GM23338 (cell line): ENCODE measurements at regions not wholly inside any gene's neighbourhood (a gene's known extent, or its start where the extent isn't known, plus 50 kb on each side); places are given as distances from the start of the nearest gene placed in this dataset.

Experiments used
- ATAC-seq: fragments of 200-7000 bp; cut with Tn5 transposase; 3 replicates; pipeline ENCODE4 v1.9.1; 2020
- DNase-seq: peaks from one replicate; pipeline ENCODE4 v3.0.0-alpha.2; 2015; ENCODE audit warnings: low spot score
- H2AFZ ChIP-seq: fragments of 200-600 bp; sonication (generic); 2 replicates; pipeline ENCODE4 v1.8.0; 2016; ENCODE audit warnings: antibody characterized with exemption, mild to moderate bottlenecking, moderate library complexity
- H3F3A ChIP-seq: fragments of 200-600 bp; sonication (generic); replicated peaks from 2 replicates; pipeline ENCODE4 v1.8.0; 2017; ENCODE audit warnings: antibody characterized with exemption, mixed run types, low read depth
- H3K27ac ChIP-seq: fragments of 200-600 bp; sonication (generic); 2 replicates; pipeline ENCODE4 v1.6.1; 2016; ENCODE audit warnings: low read depth
- H3K27me3 ChIP-seq: fragments of 200-600 bp; sonication (generic); 2 replicates; pipeline ENCODE4 v1.8.0; 2016; ENCODE audit warnings: mild to moderate bottlenecking, mixed run types, moderate library complexity; ENCODE audit not compliant: insufficient read depth
- H3K36me3 ChIP-seq: fragments of 200-600 bp; sonication (generic); 2 replicates; pipeline ENCODE4 v1.8.0; 2016; ENCODE audit warnings: mild to moderate bottlenecking; ENCODE audit not compliant: insufficient read depth
- H3K4me1 ChIP-seq: fragments of 200-600 bp; sonication (generic); 2 replicates; pipeline ENCODE4 v1.8.0; 2016; ENCODE audit warnings: mild to moderate bottlenecking, moderate library complexity; ENCODE audit not compliant: insufficient read depth
- H3K4me2 ChIP-seq: fragments of 200-600 bp; sonication (generic); 2 replicates; pipeline ENCODE4 v1.7.1; 2017; ENCODE audit warnings: mixed run types
- H3K4me3 ChIP-seq: fragments of 200-600 bp; sonication (generic); 2 replicates; pipeline ENCODE4 v1.6.1; 2016; ENCODE audit warnings: mixed run types
- H3K79me2 ChIP-seq: fragments of 200-600 bp; sonication (generic); replicated peaks from 2 replicates; pipeline ENCODE4 v1.8.0; 2017; ENCODE audit warnings: mild to moderate bottlenecking; ENCODE audit not compliant: insufficient read depth
- H3K9me2 ChIP-seq: fragments of 200-600 bp; sonication (generic); 2 replicates; pipeline ENCODE4 v1.8.0; 2017; ENCODE audit not compliant: insufficient read depth
- H4K20me1 ChIP-seq: fragments of 200-600 bp; sonication (generic); replicated peaks from 2 replicates; pipeline ENCODE4 v1.8.0; 2017; ENCODE audit warnings: mild to moderate bottlenecking; ENCODE audit not compliant: insufficient read depth
- H3K27ac Mint-ChIP-seq: 2 replicates; pipeline ENCODE4 v1.8.0; 2020; ENCODE audit warnings: inconsistent platforms, mild to moderate bottlenecking, moderate library complexity, mixed read lengths
- H3K27me3 Mint-ChIP-seq: 3 replicates; pipeline ENCODE4 v1.8.0; 2022; ENCODE audit warnings: low read depth, mild to moderate bottlenecking, moderate library complexity, mixed read lengths, inconsistent platforms; ENCODE audit not compliant: insufficient read depth, poor library complexity
- H3K36me3 Mint-ChIP-seq: 3 replicates; pipeline ENCODE4 v1.8.0; 2021; ENCODE audit warnings: low read depth, mild to moderate bottlenecking, inconsistent platforms, moderate library complexity, mixed read lengths
- H3K4me1 Mint-ChIP-seq: 3 replicates; pipeline ENCODE4 v1.8.0; 2020; ENCODE audit warnings: mild to moderate bottlenecking, inconsistent platforms, mixed read lengths
- H3K4me3 Mint-ChIP-seq: 3 replicates; pipeline ENCODE4 v1.8.0; 2021; ENCODE audit warnings: moderate library complexity, mild to moderate bottlenecking, inconsistent platforms, mixed read lengths
- H3K9me3 Mint-ChIP-seq: 3 replicates; pipeline ENCODE4 v1.8.0; 2020; ENCODE audit warnings: moderate library complexity, mild to moderate bottlenecking, inconsistent platforms, mixed read lengths
- EZH2 ChIP-seq: fragments of 200-600 bp; sonication (generic); IDR thresholded peaks from one replicate; pipeline ENCODE4 v1.8.0; 2017; ENCODE audit warnings: antibody characterized with exemption, mild to moderate bottlenecking, low read depth; ENCODE audit not compliant: unreplicated experiment
- EZH2phosphoT487 ChIP-seq: fragments of 200-600 bp; sonication (generic); IDR thresholded peaks from one replicate; pipeline ENCODE4 v1.8.1; 2018; ENCODE audit warnings: antibody characterized with exemption; ENCODE audit not compliant: unreplicated experiment
- POLR2AphosphoS5 ChIP-seq: IDR thresholded peaks from 2 replicates; pipeline ENCODE4 v1.6.1; 2016; ENCODE audit warnings: antibody characterized with exemption, low read depth
- STAT1 ChIP-seq: IDR thresholded peaks from one replicate; pipeline ENCODE4 v1.6.1; 2016; ENCODE audit warnings: antibody characterized with exemption; ENCODE audit not compliant: unreplicated experiment
- ZNF331 ChIP-seq: fragments of 250-450 bp; sonication (Bioruptor Pico); IDR thresholded peaks from 2 replicates; pipeline ENCODE4 v1.5.0; 2020; ENCODE audit warnings: low read depth, mild to moderate bottlenecking, moderate library complexity
- TF ChIP-seq, protein P1 (sequence below): fragments of 250-450 bp; sonication (Bioruptor Pico); IDR thresholded peaks from 2 replicates; pipeline ENCODE4 v1.5.0; 2020; ENCODE audit warnings: mild to moderate bottlenecking, moderate library complexity
- TF ChIP-seq, protein P2 (sequence below), 2 experiments: fragments of 200-600 bp in 1 of 2; sonication (generic) in 1 of 2; conservative IDR thresholded peaks; 2 replicates each; pipeline versions ENCODE4 v1.5.1 to v1.6.1; 2016 to 2017; ENCODE audit warnings: antibody characterized with exemption in 2 of 2, low read depth in 2 of 2, mild to moderate bottlenecking in 2 of 2, moderate library complexity in 1 of 2

DNA sequence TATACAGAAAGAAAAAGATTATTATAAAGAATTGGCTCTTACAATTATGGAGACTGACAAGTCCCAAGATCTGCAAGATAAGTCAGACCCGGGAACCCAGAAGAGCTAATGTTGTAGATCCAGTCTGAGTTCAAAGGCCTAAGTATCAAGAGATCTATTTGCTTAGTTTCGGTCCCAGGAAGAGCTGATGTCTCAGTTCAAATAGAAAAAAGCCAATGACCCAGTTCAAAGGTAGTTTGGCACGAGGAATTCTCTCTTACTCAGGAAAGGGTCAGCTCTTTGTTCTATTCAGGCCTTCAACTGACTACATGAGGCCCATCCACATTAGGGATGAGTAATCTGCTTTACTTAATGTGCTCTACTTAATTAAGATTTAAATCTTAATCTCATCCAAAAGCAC, 128.3 kb upstream of the PLCXD3 start:
- Histone ChIP-seq H3F3A (no peaks in the 10 kb centered on the region), H3K79me2 (no peaks in the 10 kb centered on the region), H3K4me2 (no peak overlapping the region), H3K27me3 (no peaks in the 10 kb centered on the region), H3K4me3 (no peak overlapping the region), H2AFZ (no peak overlapping the region), H3K36me3 (no peaks in the 10 kb centered on the region), H3K9me2 (no peaks in the 10 kb centered on the region), H3K4me1 (peaks cover 9% of the 10 kb centered on the region; the same call in 1 of the 2 replicates), H4K20me1 (no peaks in the 10 kb centered on the region), H3K27ac (no peak overlapping the region)
- Mint-ChIP-seq H3K4me1 (peaks cover 22% of the 10 kb centered on the region), H3K4me3 (no peak overlapping the region), H3K27ac (no peak overlapping the region), H3K27me3 (peaks cover 2% of the 10 kb centered on the region), H3K9me3 (no peaks in the 10 kb centered on the region), H3K36me3 (no peaks in the 10 kb centered on the region)
- ATAC-seq (no peak), DNase-seq (no peak)
- no peak for TF ChIP-seq POLR2AphosphoS5
- TF ChIP-seq STAT1, result no peak
- TF ChIP-seq ZNF331 (CRISPR knock-in tag), result no peak

DNA sequence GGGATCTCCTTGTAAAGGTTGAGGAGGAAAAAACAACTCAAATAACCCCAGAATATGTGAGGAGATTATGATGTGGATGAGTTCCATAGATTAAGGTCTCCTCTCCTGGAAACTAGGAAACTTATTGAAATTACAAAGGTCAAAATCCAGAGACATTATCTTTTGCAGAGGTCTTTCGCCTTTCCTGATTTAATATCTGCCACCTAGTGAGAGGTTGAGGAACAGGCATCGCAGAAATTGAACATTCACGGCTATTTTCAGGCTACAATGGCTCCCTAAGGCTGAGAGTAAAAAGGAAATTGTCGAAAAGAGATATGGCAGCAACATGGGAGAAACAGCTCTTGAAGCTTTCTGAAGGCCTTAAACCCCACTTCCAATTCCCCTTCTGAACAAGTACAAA, 127.5 kb upstream of the PLCXD3 start:
- H3K4me1 ChIP-seq, result peaks cover 9% of the 10 kb centered on the region; the same call in 1 of the 2 replicates
- H3K9me3 Mint-ChIP-seq, result no peaks in the 10 kb centered on the region
- no peak overlapping the region for H3K4me3 Mint-ChIP-seq
- no peaks in the 10 kb centered on the region for H3K9me2 ChIP-seq
- H3K27me3 Mint-ChIP-seq, result peaks cover 2% of the 10 kb centered on the region
- no peaks in the 10 kb centered on the region for H3K79me2 ChIP-seq
- peak overlapping the region; percentile 43; the same call in 1 of the 2 replicates for H2AFZ ChIP-seq
- DNase-seq (peak; percentile 52), ATAC-seq (peak; percentile 62)
- peaks cover 22% of the 10 kb centered on the region for H3K4me1 Mint-ChIP-seq
- H3K4me3 ChIP-seq, result no peak overlapping the region
- H3K27ac ChIP-seq, result no peak overlapping the region
- H3K36me3 ChIP-seq, result no peaks in the 10 kb centered on the region
- TF ChIP-seq, protein P1, sequence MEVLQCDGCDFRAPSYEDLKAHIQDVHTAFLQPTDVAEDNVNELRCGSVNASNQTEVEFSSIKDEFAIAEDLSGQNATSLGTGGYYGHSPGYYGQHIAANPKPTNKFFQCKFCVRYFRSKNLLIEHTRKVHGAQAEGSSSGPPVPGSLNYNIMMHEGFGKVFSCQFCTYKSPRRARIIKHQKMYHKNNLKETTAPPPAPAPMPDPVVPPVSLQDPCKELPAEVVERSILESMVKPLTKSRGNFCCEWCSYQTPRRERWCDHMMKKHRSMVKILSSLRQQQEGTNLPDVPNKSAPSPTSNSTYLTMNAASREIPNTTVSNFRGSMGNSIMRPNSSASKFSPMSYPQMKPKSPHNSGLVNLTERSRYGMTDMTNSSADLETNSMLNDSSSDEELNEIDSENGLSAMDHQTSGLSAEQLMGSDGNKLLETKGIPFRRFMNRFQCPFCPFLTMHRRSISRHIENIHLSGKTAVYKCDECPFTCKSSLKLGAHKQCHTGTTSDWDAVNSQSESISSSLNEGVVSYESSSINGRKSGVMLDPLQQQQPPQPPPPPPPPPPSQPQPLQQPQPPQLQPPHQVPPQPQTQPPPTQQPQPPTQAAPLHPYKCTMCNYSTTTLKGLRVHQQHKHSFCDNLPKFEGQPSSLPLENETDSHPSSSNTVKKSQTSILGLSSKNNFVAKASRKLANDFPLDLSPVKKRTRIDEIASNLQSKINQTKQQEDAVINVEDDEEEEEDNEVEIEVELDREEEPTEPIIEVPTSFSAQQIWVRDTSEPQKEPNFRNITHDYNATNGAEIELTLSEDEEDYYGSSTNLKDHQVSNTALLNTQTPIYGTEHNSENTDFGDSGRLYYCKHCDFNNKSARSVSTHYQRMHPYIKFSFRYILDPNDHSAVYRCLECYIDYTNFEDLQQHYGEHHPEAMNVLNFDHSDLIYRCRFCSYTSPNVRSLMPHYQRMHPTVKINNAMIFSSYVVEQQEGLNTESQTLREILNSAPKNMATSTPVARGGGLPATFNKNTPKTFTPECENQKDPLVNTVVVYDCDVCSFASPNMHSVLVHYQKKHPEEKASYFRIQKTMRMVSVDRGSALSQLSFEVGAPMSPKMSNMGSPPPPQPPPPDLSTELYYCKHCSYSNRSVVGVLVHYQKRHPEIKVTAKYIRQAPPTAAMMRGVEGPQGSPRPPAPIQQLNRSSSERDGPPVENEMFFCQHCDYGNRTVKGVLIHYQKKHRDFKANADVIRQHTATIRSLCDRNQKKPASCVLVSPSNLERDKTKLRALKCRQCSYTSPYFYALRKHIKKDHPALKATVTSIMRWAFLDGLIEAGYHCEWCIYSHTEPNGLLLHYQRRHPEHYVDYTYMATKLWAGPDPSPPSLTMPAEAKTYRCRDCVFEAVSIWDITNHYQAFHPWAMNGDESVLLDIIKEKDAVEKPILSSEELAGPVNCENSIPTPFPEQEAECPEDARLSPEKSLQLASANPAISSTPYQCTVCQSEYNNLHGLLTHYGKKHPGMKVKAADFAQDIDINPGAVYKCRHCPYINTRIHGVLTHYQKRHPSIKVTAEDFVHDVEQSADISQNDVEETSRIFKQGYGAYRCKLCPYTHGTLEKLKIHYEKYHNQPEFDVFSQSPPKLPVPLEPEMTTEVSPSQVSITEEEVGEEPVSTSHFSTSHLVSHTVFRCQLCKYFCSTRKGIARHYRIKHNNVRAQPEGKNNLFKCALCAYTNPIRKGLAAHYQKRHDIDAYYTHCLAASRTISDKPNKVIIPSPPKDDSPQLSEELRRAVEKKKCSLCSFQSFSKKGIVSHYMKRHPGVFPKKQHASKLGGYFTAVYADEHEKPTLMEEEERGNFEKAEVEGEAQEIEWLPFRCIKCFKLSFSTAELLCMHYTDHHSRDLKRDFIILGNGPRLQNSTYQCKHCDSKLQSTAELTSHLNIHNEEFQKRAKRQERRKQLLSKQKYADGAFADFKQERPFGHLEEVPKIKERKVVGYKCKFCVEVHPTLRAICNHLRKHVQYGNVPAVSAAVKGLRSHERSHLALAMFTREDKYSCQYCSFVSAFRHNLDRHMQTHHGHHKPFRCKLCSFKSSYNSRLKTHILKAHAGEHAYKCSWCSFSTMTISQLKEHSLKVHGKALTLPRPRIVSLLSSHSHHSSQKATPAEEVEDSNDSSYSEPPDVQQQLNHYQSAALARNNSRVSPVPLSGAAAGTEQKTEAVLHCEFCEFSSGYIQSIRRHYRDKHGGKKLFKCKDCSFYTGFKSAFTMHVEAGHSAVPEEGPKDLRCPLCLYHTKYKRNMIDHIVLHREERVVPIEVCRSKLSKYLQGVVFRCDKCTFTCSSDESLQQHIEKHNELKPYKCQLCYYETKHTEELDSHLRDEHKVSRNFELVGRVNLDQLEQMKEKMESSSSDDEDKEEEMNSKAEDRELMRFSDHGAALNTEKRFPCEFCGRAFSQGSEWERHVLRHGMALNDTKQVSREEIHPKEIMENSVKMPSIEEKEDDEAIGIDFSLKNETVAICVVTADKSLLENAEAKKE, result no peak
- no peak for TF ChIP-seq EZH2
- no peak for TF ChIP-seq EZH2phosphoT487
- TF ChIP-seq, protein P2, sequence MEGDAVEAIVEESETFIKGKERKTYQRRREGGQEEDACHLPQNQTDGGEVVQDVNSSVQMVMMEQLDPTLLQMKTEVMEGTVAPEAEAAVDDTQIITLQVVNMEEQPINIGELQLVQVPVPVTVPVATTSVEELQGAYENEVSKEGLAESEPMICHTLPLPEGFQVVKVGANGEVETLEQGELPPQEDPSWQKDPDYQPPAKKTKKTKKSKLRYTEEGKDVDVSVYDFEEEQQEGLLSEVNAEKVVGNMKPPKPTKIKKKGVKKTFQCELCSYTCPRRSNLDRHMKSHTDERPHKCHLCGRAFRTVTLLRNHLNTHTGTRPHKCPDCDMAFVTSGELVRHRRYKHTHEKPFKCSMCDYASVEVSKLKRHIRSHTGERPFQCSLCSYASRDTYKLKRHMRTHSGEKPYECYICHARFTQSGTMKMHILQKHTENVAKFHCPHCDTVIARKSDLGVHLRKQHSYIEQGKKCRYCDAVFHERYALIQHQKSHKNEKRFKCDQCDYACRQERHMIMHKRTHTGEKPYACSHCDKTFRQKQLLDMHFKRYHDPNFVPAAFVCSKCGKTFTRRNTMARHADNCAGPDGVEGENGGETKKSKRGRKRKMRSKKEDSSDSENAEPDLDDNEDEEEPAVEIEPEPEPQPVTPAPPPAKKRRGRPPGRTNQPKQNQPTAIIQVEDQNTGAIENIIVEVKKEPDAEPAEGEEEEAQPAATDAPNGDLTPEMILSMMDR (conservative IDR thresholded peaks at IDR 0.05; ENCODE audit: low read depth in 2 of 2), result peak; percentile 47 to 67
- H3K4me2 ChIP-seq, result no peak overlapping the region
- no peaks in the 10 kb centered on the region for H3K36me3 Mint-ChIP-seq
- no peaks in the 10 kb centered on the region for H4K20me1 ChIP-seq
- 0 out of 2 replicates have a peak overlapping the region, but pooled peaks have one; percentile 32 for H3K27ac Mint-ChIP-seq
- H3K27me3 ChIP-seq, result no peaks in the 10 kb centered on the region
- no peaks in the 10 kb centered on the region for H3F3A ChIP-seq
